HEK293T (cell line): ENCODE measurements at regions not wholly inside any gene's neighbourhood (a gene's known extent, or its start where the extent isn't known, plus 50 kb on each side); places are given as distances from the start of the nearest gene placed in this dataset.

Experiments used
- ARNT ChIP-seq: fragments of 450-650 bp; IDR thresholded peaks from 2 replicates; pipeline ENCODE4 v1.6.1; 2017; ENCODE audit warnings: mild to moderate bottlenecking
- ELF4 ChIP-seq: fragments of 450-650 bp; IDR thresholded peaks from 2 replicates; pipeline ENCODE4 v1.6.1; 2017; ENCODE audit warnings: antibody characterized with exemption
- FOXA1 ChIP-seq: fragments of 450-650 bp; IDR thresholded peaks from 2 replicates; pipeline ENCODE4 v1.6.1; 2016; ENCODE audit warnings: mild to moderate bottlenecking
- FOXK2 ChIP-seq: fragments of 450-650 bp; IDR thresholded peaks from 2 replicates; pipeline ENCODE4 v1.6.1; 2016; ENCODE audit warnings: mild to moderate bottlenecking
- L3MBTL2 ChIP-seq: fragments of 450-650 bp; conservative IDR thresholded peaks from 2 replicates; pipeline ENCODE4 v1.6.1; 2016; ENCODE audit warnings: mild to moderate bottlenecking
- SP1 ChIP-seq: fragments of 450-650 bp; IDR thresholded peaks from 2 replicates; pipeline ENCODE4 v1.6.1; 2017
- ZNF384 ChIP-seq: fragments of 450-650 bp; IDR thresholded peaks from 2 replicates; pipeline ENCODE4 v1.6.1; 2016

DNA sequence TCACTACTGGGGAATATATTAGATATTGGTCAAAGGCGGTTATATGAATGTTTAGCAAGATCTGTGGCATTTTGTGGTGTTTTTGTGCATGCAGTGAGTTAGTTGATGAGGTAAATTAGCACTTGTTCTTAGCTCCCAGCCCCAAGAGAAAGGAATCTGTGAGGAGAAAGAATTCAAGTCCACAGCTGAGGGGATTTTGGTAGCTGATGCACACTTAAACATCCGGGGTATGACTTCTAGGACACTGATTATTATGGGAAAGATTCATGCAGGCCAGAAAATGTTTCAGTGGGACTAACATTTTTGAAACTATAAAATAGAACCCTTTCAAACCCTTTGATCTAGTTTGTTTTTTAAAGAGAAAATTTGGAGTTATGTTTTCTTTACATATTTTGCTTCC is 118.2 kb upstream of the RPS23 start:
- TF ChIP-seq FOXA1 (no peak), L3MBTL2 (no peak), SP1 (no peak), ELF4 (no peak), FOXK2 (no peak), ZNF384 (no peak), ARNT (no peak)
